PC-3 (cell line): ENCODE measurements at regions not wholly inside any gene's neighbourhood (a gene's known extent, or its start where the extent isn't known, plus 50 kb on each side); places are given as distances from the start of the nearest gene placed in this dataset.

ENCODE experiments used
- ATAC-seq: fragments of 200-7000 bp; cut with Tn5 transposase; 2 replicates; pipeline ENCODE4 v1.9.1; 2020; ENCODE audit warnings: mild to moderate bottlenecking, moderate library complexity
- BruUV-seq: library from RNA; stranded (reverse); fragments of 400-500 nt; replicated peaks from 2 replicates; lab custom pipeline; 2021; lab: Mats Ljungman, UMichigan
- CTCF ChIA-PET: fragments of 300-600 bp; sonication (Branson Sonifier 250); formaldehyde crosslinking; loops from one replicate; lab custom pipeline; 2022; ENCODE audit warnings: antibody characterized with exemption; lab: Charles Lee
- POLR2A ChIA-PET: fragments of 300-600 bp; sonication (Branson Sonifier 250); formaldehyde crosslinking; loops from one replicate; lab custom pipeline; 2022; ENCODE audit warnings: antibody characterized with exemption; ENCODE audit not compliant: unreplicated experiment; lab: Charles Lee
- DNase-seq: peaks from one replicate; pipeline ENCODE4 v3.0.0-alpha.2; 2015
- H2AFZ ChIP-seq: fragments of 300-600 bp; sonication (generic); 2 replicates; pipeline ENCODE4 v1.6.0; 2016; ENCODE audit warnings: antibody characterized with exemption, low read length
- H3F3A ChIP-seq: fragments of 300-600 bp; sonication (generic); one replicate; pipeline ENCODE4 v1.6.0; 2017; ENCODE audit warnings: antibody characterized with exemption, low read length, control low read depth, mild to moderate bottlenecking; ENCODE audit not compliant: unreplicated experiment
- H3K27ac ChIP-seq: fragments of 300-600 bp; sonication (generic); 2 replicates; pipeline ENCODE4 v1.5.1; 2016; ENCODE audit warnings: mild to moderate bottlenecking, low read length
- H3K27me3 ChIP-seq: fragments of 300-600 bp; sonication (generic); 2 replicates; pipeline ENCODE4 v1.6.1; 2016; ENCODE audit warnings: low read length, mixed read lengths
- H3K36me3 ChIP-seq: fragments of 300-600 bp; sonication (generic); 2 replicates; pipeline ENCODE4 v1.6.1; 2016; ENCODE audit warnings: low read depth, mixed run types, low read length, mixed read lengths
- H3K4me1 ChIP-seq: fragments of 300-600 bp; sonication (generic); 2 replicates; pipeline ENCODE4 v1.5.1; 2016; ENCODE audit warnings: low read length; ENCODE audit not compliant: insufficient read depth
- H3K4me2 ChIP-seq: fragments of 300-600 bp; sonication (generic); 2 replicates; pipeline ENCODE4 v1.6.0; 2016; ENCODE audit warnings: low read length
- H3K4me3 ChIP-seq: fragments of 300-600 bp; sonication (generic); 2 replicates; pipeline ENCODE4 v1.5.1; 2016; ENCODE audit warnings: mild to moderate bottlenecking, low read length, mixed read lengths
- H3K79me2 ChIP-seq: fragments of 300-600 bp; sonication (generic); 2 replicates; pipeline ENCODE4 v1.6.1; 2017; ENCODE audit warnings: low read length, mixed read lengths
- H3K9ac ChIP-seq: fragments of 300-600 bp; sonication (generic); 2 replicates; pipeline ENCODE4 v1.6.0; 2016; ENCODE audit warnings: mild to moderate bottlenecking, low read length
- H3K9me2 ChIP-seq: fragments of 300-600 bp; sonication (generic); replicated peaks from 2 replicates; pipeline ENCODE4 v1.6.1; 2016; ENCODE audit warnings: mixed run types, low read length, mixed read lengths
- H3K9me3 ChIP-seq: fragments of 300-600 bp; sonication (generic); 2 replicates; pipeline ENCODE4 v1.6.1; 2016; ENCODE audit warnings: low read length, mixed read lengths
- H4K20me1 ChIP-seq: fragments of 300-600 bp; sonication (generic); 2 replicates; pipeline ENCODE4 v1.6.1; 2016; ENCODE audit warnings: low read length, mixed read lengths
- CTCF ChIP-seq: fragments of 300-600 bp; sonication (generic); conservative IDR thresholded peaks from 2 replicates; pipeline ENCODE4 v1.5.1; 2017; ENCODE audit warnings: antibody characterized with exemption, low read depth, mild to moderate bottlenecking, low read length
- EZH2 ChIP-seq: fragments of 300-600 bp; sonication (generic); IDR thresholded peaks from one replicate; pipeline ENCODE4 v1.6.1; 2017; ENCODE audit warnings: antibody characterized with exemption, mild to moderate bottlenecking, low read length; ENCODE audit not compliant: unreplicated experiment
- EZH2phosphoT487 ChIP-seq: fragments of 300-600 bp; sonication (generic); IDR thresholded peaks from 2 replicates; pipeline ENCODE4 v1.6.1; 2018; ENCODE audit warnings: mild to moderate bottlenecking, antibody characterized with exemption, low read length, borderline replicate concordance
- intact Hi-C: fragments of 100-400 bp; cut with micrococcal nuclease; formaldehyde crosslinking; loops from 2 replicates; pipeline ENCODE4 v1.9.0; 2023

GRCh38 chr10:43971981-43972380 is 323.3 kb upstream of the ZNF32 start:
- H3K4me3 ChIP-seq: no peak overlapping the region
- TF ChIP-seq CTCF (no peak), EZH2 (no peak), EZH2phosphoT487 (no peak)
- no peak for ATAC-seq
- no peaks in the 10 kb centered on the region for H3K9me2 ChIP-seq
- no peak overlapping the region for H3K27ac ChIP-seq
- no peaks in the 10 kb centered on the region for H3K79me2 ChIP-seq
- H3K9me3 ChIP-seq: peaks cover 14% of the 10 kb centered on the region; the same call in 1 of the 2 replicates
- no TSS peak for BruUV-seq
- DNase-seq: no peak
- no peaks in the 10 kb centered on the region for H4K20me1 ChIP-seq
- peaks cover 2% of the 10 kb centered on the region; the same call in 1 of the 2 replicates for H3K27me3 ChIP-seq
- H3K4me1 ChIP-seq: no peaks in the 10 kb centered on the region
- H3K4me2 ChIP-seq: no peak overlapping the region
- H2AFZ ChIP-seq: no peak overlapping the region
- no peaks in the 10 kb centered on the region for H3K36me3 ChIP-seq
- no peak overlapping the region for H3K9ac ChIP-seq
- POLR2A ChIA-PET: no interaction called here
- CTCF ChIA-PET: no interaction called here
- H3F3A ChIP-seq: no peaks in the 10 kb centered on the region
- intact Hi-C loops: no loop called here

GRCh38 chr10:43971306-43971705 is 322.6 kb upstream of the ZNF32 start:
- no peak for ATAC-seq
- CTCF ChIA-PET: no interaction called here
- no peak for DNase-seq
- peaks cover 14% of the 10 kb centered on the region; the same call in 1 of the 2 replicates for H3K9me3 ChIP-seq
- no peaks in the 10 kb centered on the region for H3F3A ChIP-seq
- H3K4me1 ChIP-seq: no peaks in the 10 kb centered on the region
- no peak overlapping the region for H3K4me2 ChIP-seq
- no peaks in the 10 kb centered on the region for H3K36me3 ChIP-seq
- BruUV-seq: no TSS peak
- H3K27ac ChIP-seq: no peak overlapping the region
- no peak overlapping the region for H3K9ac ChIP-seq
- no peak overlapping the region for H3K4me3 ChIP-seq
- TF ChIP-seq EZH2phosphoT487: no peak
- no peak for TF ChIP-seq CTCF
- TF ChIP-seq EZH2: no peak
- no peaks in the 10 kb centered on the region for H4K20me1 ChIP-seq
- no peaks in the 10 kb centered on the region for H3K9me2 ChIP-seq
- no peaks in the 10 kb centered on the region for H3K79me2 ChIP-seq
- H3K27me3 ChIP-seq: peaks cover 2% of the 10 kb centered on the region; the same call in 1 of the 2 replicates
- intact Hi-C loops: no loop called here
- POLR2A ChIA-PET: no interaction called here
- no peak overlapping the region for H2AFZ ChIP-seq

GRCh38 chr10:43970717-43971116 is 322.0 kb upstream of the ZNF32 start:
- no TSS peak for BruUV-seq
- no peak for ATAC-seq
- H4K20me1 ChIP-seq: no peaks in the 10 kb centered on the region
- no peak overlapping the region for H3K27ac ChIP-seq
- H3K27me3 ChIP-seq: peaks cover 8% of the 10 kb centered on the region; the same call in 1 of the 2 replicates
- H3K4me2 ChIP-seq: no peak overlapping the region
- H3K9me3 ChIP-seq: peaks cover 14% of the 10 kb centered on the region; the same call in 1 of the 2 replicates
- H2AFZ ChIP-seq: no peak overlapping the region
- H3F3A ChIP-seq: no peaks in the 10 kb centered on the region
- no peaks in the 10 kb centered on the region for H3K79me2 ChIP-seq
- no peak for DNase-seq
- no peaks in the 10 kb centered on the region for H3K36me3 ChIP-seq
- no peaks in the 10 kb centered on the region for H3K9me2 ChIP-seq
- intact Hi-C loops: no loop called here
- no peaks in the 10 kb centered on the region for H3K4me1 ChIP-seq
- CTCF ChIA-PET: no interaction called here
- no peak overlapping the region for H3K9ac ChIP-seq
- TF ChIP-seq EZH2phosphoT487: no peak
- no peak for TF ChIP-seq EZH2
- TF ChIP-seq CTCF: no peak
- POLR2A ChIA-PET: no interaction called here
- H3K4me3 ChIP-seq: no peak overlapping the region
